ENCODE measurements at regions not wholly inside any gene's neighbourhood (a gene's known extent, or its start where the extent isn't known, plus 50 kb on each side); places are given as distances from the start of the nearest gene placed in this dataset.

GRCh38 chr12:94855853-94856252 lies 147.6 kb downstream of the NDUFA12 start:
- TF ChIP-seq POLR2AphosphoS5 (IDR thresholded peaks at IDR 0.05) (peak; percentile 42 to 70), CTCF (IDR thresholded peaks at IDR 0.05) (no peak), POLR2A (IDR thresholded peaks at IDR 0.05; ENCODE audit: low read depth) (no peak), EP300 (IDR thresholded peaks at IDR 0.05) (peak; percentile 54)

All from esophagus muscularis mucosa (tissue), 4 donors.